Loucy (cell line): ENCODE measurements at regions not wholly inside any gene's neighbourhood (a gene's known extent, or its start where the extent isn't known, plus 50 kb on each side); places are given as distances from the start of the nearest gene placed in this dataset.

Source experiments
- H2AFZ ChIP-seq: fragments of 200-600 bp; sonication (generic); 2 replicates; pipeline ENCODE4 v1.6.0; 2016; ENCODE audit warnings: antibody characterized with exemption, mild to moderate bottlenecking, low read length, moderate library complexity
- H3F3A ChIP-seq: fragments of 200-600 bp; 2 replicates; pipeline ENCODE4 v1.6.0; 2016; ENCODE audit warnings: antibody characterized with exemption, low read depth, mild to moderate bottlenecking
- H3K27me3 ChIP-seq: fragments of 200-600 bp; sonication (generic); 2 replicates; pipeline ENCODE4 v1.6.1; 2014; ENCODE audit warnings: low read length, mild to moderate bottlenecking; ENCODE audit not compliant: insufficient read depth, poor library complexity, severe bottlenecking
- H3K36me3 ChIP-seq: fragments of 200-600 bp; sonication (generic); 2 replicates; pipeline ENCODE4 v1.6.1; 2016; ENCODE audit warnings: low read length; ENCODE audit not compliant: insufficient read depth
- H3K4me1 ChIP-seq: fragments of 200-600 bp; sonication (generic); 2 replicates; pipeline ENCODE4 v1.5.1; 2014; ENCODE audit warnings: low read length, mild to moderate bottlenecking; ENCODE audit not compliant: insufficient read depth, poor library complexity, severe bottlenecking
- H3K4me2 ChIP-seq: fragments of 200-600 bp; sonication (generic); 2 replicates; pipeline ENCODE4 v1.6.0; 2014; ENCODE audit warnings: antibody characterized with exemption, low read length, low read depth, mild to moderate bottlenecking; ENCODE audit not compliant: poor library complexity, severe bottlenecking
- H3K4me3 ChIP-seq: fragments of 200-600 bp; sonication (generic); 2 replicates; pipeline ENCODE4 v1.5.1; 2014; ENCODE audit warnings: low read length, mild to moderate bottlenecking, mixed read lengths; ENCODE audit not compliant: poor library complexity, severe bottlenecking
- H3K79me2 ChIP-seq: fragments of 200-600 bp; sonication (generic); 2 replicates; pipeline ENCODE4 v1.6.1; 2014; ENCODE audit warnings: low read length; ENCODE audit not compliant: insufficient read depth
- H3K9ac ChIP-seq: fragments of 200-600 bp; sonication (generic); 2 replicates; pipeline ENCODE4 v1.6.0; 2014; ENCODE audit warnings: mild to moderate bottlenecking, low read depth, low read length, moderate library complexity; ENCODE audit not compliant: poor library complexity, severe bottlenecking
- H3K9me2 ChIP-seq: fragments of 200-600 bp; sonication (generic); replicated peaks from 2 replicates; pipeline ENCODE4 v1.6.1; 2016; ENCODE audit warnings: low read depth, low read length, mixed read lengths
- H3K9me3 ChIP-seq: fragments of 200-600 bp; sonication (generic); 2 replicates; pipeline ENCODE4 v1.6.1; 2014; ENCODE audit warnings: mild to moderate bottlenecking, antibody characterized with exemption, low read length, low read depth; ENCODE audit not compliant: insufficient read depth
- H4K20me1 ChIP-seq: fragments of 200-600 bp; sonication (generic); 2 replicates; pipeline ENCODE4 v1.6.0; 2014; ENCODE audit warnings: antibody characterized with exemption, low read length, mild to moderate bottlenecking; ENCODE audit not compliant: insufficient read depth, poor library complexity, severe bottlenecking
- EZH2phosphoT487 ChIP-seq: fragments of 200-600 bp; IDR thresholded peaks from 2 replicates; pipeline ENCODE4 v1.6.1; 2018; ENCODE audit warnings: antibody characterized with exemption, mild to moderate bottlenecking, moderate library complexity, borderline replicate concordance
- TF ChIP-seq, protein P1 (sequence below): fragments of 200-600 bp; sonication (generic); conservative IDR thresholded peaks from 2 replicates; pipeline ENCODE4 v1.5.1; 2014; ENCODE audit warnings: mild to moderate bottlenecking, antibody characterized with exemption, low read length

DNA sequence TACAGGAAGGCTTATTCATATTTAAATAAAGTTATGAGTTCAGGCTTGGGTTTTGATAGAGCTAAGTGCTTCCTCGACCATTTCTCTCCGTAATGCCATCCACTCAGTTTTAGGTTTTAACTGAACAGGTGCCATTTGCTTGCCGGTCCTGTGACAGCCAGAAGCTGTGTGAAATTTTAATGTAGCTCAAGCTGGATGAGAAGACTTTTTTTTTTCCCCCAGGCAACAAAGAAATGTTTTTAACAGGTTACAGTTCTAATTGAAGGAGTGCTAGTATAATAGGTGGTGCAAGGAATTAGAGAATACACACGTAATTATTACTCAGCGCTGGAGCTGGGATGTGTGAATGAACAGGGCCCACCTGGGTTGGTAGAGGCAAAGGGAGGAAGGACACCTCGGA, 502.3 kb downstream of the AACS start:
- Histone ChIP-seq H3K4me1 (no peaks in the 10 kb centered on the region), H3K4me3 (no peak overlapping the region), H2AFZ (no peak overlapping the region), H3K9me2 (no peaks in the 10 kb centered on the region), H3K9me3 (no peaks in the 10 kb centered on the region), H4K20me1 (no peaks in the 10 kb centered on the region), H3K9ac (no peak overlapping the region), H3K36me3 (no peaks in the 10 kb centered on the region), H3K27me3 (no peaks in the 10 kb centered on the region), H3K4me2 (no peak overlapping the region), H3K79me2 (no peaks in the 10 kb centered on the region), H3F3A (no peaks in the 10 kb centered on the region)
- TF ChIP-seq EZH2phosphoT487 = no peak
- TF ChIP-seq, protein P1, sequence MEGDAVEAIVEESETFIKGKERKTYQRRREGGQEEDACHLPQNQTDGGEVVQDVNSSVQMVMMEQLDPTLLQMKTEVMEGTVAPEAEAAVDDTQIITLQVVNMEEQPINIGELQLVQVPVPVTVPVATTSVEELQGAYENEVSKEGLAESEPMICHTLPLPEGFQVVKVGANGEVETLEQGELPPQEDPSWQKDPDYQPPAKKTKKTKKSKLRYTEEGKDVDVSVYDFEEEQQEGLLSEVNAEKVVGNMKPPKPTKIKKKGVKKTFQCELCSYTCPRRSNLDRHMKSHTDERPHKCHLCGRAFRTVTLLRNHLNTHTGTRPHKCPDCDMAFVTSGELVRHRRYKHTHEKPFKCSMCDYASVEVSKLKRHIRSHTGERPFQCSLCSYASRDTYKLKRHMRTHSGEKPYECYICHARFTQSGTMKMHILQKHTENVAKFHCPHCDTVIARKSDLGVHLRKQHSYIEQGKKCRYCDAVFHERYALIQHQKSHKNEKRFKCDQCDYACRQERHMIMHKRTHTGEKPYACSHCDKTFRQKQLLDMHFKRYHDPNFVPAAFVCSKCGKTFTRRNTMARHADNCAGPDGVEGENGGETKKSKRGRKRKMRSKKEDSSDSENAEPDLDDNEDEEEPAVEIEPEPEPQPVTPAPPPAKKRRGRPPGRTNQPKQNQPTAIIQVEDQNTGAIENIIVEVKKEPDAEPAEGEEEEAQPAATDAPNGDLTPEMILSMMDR = no peak

DNA sequence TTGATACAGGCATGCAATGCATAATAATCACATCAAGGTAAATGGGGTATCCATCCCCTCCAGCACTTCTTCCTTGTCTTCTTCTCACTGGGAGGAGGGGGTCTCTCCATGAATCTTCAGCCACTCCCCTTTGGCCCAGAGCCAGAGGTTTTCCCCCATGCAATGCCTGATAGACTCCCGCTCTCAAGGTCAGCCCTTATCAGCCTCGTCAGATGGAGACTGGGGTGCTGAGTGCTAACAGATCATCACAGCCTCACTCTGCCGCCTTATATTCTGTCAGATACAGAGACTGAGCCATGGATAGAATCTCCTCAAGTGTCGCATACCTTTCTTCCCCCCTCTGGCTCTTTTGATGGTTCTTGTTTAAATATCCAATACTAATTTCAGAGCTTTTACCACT, 503.1 kb downstream of the AACS start:
- TF ChIP-seq, protein P1 = no peak
- TF ChIP-seq EZH2phosphoT487 = no peak

DNA sequence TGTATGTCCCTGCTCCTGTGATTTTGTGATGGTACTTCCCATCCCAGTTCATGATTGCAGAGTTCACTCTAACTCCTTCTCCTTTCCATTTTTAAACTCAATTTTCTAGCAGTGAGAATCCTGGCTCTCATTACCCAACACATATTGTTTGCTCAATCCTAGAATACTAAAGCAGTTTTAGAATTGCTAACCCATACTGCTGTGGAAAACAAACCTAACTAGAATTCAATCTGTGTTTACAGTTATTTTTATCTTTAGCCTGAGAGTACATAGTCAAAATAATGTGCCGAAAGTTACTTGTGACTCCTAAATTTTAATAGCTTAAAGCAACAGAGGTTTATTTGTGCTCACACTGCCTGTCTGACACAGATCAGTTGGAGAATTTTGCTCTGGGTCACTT, 508.0 kb downstream of the AACS start:
- Histone ChIP-seq H3F3A (no peaks in the 10 kb centered on the region), H4K20me1 (no peaks in the 10 kb centered on the region), H2AFZ (no peak overlapping the region), H3K4me1 (no peaks in the 10 kb centered on the region), H3K9me3 (0 out of 2 replicates have a peak, but pooled peaks cover 4% of the 10 kb centered on the region), H3K36me3 (no peaks in the 10 kb centered on the region), H3K27me3 (no peaks in the 10 kb centered on the region), H3K4me2 (no peak overlapping the region), H3K9ac (no peak overlapping the region), H3K9me2 (no peaks in the 10 kb centered on the region), H3K4me3 (no peak overlapping the region), H3K79me2 (no peaks in the 10 kb centered on the region)
- TF ChIP-seq EZH2phosphoT487 = no peak
- TF ChIP-seq, protein P1 = no peak

More for the DNA sequence above, 503.1 kb downstream of the AACS start:
- Histone ChIP-seq H3K36me3 (no peaks in the 10 kb centered on the region), H3K27me3 (no peaks in the 10 kb centered on the region), H3K4me1 (no peaks in the 10 kb centered on the region), H3K9ac (no peak overlapping the region), H3K4me2 (no peak overlapping the region), H4K20me1 (no peaks in the 10 kb centered on the region), H3K79me2 (no peaks in the 10 kb centered on the region), H3K4me3 (no peak overlapping the region), H2AFZ (no peak overlapping the region), H3K9me2 (no peaks in the 10 kb centered on the region), H3K9me3 (no peaks in the 10 kb centered on the region), H3F3A (no peaks in the 10 kb centered on the region)
